Ishikawa (cell line): ENCODE measurements at regions not wholly inside any gene's neighbourhood (a gene's known extent, or its start where the extent isn't known, plus 50 kb on each side); places are given as distances from the start of the nearest gene placed in this dataset.

Experiments
- CEBPB ChIP-seq: IDR thresholded peaks from 2 replicates; pipeline ENCODE4 v1.6.1; 2012
- CREB1 ChIP-seq: IDR thresholded peaks from 2 replicates; pipeline ENCODE4 v1.6.1; 2012; ENCODE audit warnings: low read depth
- EGR1 ChIP-seq: IDR thresholded peaks from 2 replicates; pipeline ENCODE4 v1.6.1; 2012
- EP300 ChIP-seq: IDR thresholded peaks from 2 replicates; pipeline ENCODE4 v1.6.1; 2012; ENCODE audit warnings: borderline replicate concordance
- FOXM1 ChIP-seq: IDR thresholded peaks from 2 replicates; pipeline ENCODE4 v1.6.1; 2012; ENCODE audit warnings: low read depth, borderline replicate concordance
- NFIC ChIP-seq: IDR thresholded peaks from 2 replicates; pipeline ENCODE4 v1.6.1; 2012
- RAD21 ChIP-seq: IDR thresholded peaks from 2 replicates; pipeline ENCODE4 v1.6.1; 2012; ENCODE audit warnings: low read depth
- TAF1 ChIP-seq: IDR thresholded peaks from 2 replicates; pipeline ENCODE4 v1.6.1; 2012; ENCODE audit warnings: low read depth, mild to moderate bottlenecking
- TCF12 ChIP-seq: IDR thresholded peaks from 2 replicates; pipeline ENCODE4 v1.6.1; 2012; ENCODE audit warnings: low read depth
- TEAD4 ChIP-seq: IDR thresholded peaks from 2 replicates; pipeline ENCODE4 v1.6.1; 2012
- YY1 ChIP-seq: IDR thresholded peaks from 2 replicates; pipeline ENCODE4 v1.6.1; 2012; ENCODE audit warnings: low read depth
- ZBTB7A ChIP-seq: IDR thresholded peaks from 2 replicates; pipeline ENCODE4 v1.6.1; 2012; ENCODE audit warnings: low read depth
- TF ChIP-seq, protein P1 (sequence below): IDR thresholded peaks from 2 replicates; pipeline ENCODE4 v1.6.1; 2012; ENCODE audit warnings: low read depth, mild to moderate bottlenecking
- TF ChIP-seq, protein P2 (sequence below): IDR thresholded peaks from 2 replicates; pipeline ENCODE4 v1.6.1; 2012
- TF ChIP-seq, protein P3 (sequence below): IDR thresholded peaks from 2 replicates; pipeline ENCODE4 v1.6.1; 2012

DNA sequence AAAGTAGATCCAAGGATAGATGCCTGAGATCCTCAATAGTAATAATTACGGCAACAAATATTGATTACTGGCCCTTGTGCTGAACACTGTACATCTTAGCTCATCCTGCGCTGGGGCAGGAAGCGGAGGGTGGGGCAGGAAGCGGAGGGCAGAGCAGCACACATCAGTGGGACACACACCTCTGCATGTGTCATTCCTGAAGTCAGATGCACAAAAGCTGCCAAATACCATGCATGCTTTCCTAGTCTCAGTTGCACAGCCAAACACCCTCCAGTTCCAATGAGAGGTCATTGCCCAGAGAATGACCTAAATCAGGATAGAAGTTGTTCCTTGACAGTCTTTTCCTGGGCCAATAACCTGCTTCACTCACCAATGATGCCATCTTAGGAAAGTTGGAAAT is 74.4 kb upstream of the FOXC1 start:
- no peak for TF ChIP-seq RAD21
- peak; percentile 30; the same call in 1 of the 2 replicates for TF ChIP-seq TEAD4

DNA sequence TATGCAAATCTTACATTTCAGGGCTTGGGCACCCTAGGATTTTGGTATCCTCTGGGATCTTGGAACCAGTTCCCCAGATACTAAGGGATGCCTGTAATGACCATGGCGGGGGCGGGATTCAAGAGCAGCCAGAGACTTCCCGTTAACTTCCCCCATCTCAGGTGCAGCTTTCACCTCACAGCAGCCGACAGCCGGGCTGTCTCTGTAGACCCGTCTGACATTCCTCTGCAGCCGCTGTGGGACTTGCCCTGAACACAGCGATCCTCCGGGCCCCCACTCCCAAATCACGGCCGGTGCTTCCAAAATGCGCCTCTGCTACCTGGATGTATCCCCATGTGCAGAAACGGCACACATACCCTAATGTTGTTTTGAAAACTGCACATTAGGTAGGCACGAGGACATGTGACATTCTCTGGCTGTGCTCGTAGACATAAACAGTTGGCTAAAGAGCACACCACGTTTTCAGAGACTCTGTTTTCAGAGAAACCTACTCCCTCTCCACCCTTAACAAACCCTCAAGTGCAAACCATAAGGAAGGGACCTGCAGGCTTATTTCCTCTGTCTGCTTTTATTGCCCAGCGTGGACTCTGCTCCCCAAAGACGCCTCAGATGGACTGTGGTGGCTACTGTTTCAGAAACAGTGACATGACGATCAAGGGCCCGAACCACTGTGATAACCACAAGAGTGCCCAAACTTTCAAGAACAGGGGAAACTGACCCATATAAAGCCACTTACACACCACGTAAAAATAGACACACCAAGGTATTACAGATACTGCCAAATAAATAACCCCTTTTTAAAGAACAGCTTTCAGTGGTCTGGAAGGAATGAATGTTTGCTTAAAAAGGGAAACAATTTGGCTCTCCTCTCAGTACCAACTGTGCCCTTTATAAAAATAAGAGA is 72.9 kb upstream of the FOXC1 start:
- no peak for TF ChIP-seq CEBPB
- TF ChIP-seq, protein P1, sequence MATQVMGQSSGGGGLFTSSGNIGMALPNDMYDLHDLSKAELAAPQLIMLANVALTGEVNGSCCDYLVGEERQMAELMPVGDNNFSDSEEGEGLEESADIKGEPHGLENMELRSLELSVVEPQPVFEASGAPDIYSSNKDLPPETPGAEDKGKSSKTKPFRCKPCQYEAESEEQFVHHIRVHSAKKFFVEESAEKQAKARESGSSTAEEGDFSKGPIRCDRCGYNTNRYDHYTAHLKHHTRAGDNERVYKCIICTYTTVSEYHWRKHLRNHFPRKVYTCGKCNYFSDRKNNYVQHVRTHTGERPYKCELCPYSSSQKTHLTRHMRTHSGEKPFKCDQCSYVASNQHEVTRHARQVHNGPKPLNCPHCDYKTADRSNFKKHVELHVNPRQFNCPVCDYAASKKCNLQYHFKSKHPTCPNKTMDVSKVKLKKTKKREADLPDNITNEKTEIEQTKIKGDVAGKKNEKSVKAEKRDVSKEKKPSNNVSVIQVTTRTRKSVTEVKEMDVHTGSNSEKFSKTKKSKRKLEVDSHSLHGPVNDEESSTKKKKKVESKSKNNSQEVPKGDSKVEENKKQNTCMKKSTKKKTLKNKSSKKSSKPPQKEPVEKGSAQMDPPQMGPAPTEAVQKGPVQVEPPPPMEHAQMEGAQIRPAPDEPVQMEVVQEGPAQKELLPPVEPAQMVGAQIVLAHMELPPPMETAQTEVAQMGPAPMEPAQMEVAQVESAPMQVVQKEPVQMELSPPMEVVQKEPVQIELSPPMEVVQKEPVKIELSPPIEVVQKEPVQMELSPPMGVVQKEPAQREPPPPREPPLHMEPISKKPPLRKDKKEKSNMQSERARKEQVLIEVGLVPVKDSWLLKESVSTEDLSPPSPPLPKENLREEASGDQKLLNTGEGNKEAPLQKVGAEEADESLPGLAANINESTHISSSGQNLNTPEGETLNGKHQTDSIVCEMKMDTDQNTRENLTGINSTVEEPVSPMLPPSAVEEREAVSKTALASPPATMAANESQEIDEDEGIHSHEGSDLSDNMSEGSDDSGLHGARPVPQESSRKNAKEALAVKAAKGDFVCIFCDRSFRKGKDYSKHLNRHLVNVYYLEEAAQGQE, result no peak
- TF ChIP-seq EP300, result no peak
- no peak for TF ChIP-seq TAF1
- TF ChIP-seq FOXM1, result no peak
- TF ChIP-seq TEAD4, result no peak
- no peak for TF ChIP-seq NFIC
- no peak for TF ChIP-seq ZBTB7A
- TF ChIP-seq, protein P2, sequence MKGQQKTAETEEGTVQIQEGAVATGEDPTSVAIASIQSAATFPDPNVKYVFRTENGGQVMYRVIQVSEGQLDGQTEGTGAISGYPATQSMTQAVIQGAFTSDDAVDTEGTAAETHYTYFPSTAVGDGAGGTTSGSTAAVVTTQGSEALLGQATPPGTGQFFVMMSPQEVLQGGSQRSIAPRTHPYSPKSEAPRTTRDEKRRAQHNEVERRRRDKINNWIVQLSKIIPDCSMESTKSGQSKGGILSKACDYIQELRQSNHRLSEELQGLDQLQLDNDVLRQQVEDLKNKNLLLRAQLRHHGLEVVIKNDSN, result no peak
- TF ChIP-seq YY1, result no peak
- TF ChIP-seq, protein P3, sequence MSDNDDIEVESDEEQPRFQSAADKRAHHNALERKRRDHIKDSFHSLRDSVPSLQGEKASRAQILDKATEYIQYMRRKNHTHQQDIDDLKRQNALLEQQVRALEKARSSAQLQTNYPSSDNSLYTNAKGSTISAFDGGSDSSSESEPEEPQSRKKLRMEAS, result no peak
- no peak for TF ChIP-seq EGR1
- TF ChIP-seq RAD21, result no peak
- no peak for TF ChIP-seq CREB1

DNA sequence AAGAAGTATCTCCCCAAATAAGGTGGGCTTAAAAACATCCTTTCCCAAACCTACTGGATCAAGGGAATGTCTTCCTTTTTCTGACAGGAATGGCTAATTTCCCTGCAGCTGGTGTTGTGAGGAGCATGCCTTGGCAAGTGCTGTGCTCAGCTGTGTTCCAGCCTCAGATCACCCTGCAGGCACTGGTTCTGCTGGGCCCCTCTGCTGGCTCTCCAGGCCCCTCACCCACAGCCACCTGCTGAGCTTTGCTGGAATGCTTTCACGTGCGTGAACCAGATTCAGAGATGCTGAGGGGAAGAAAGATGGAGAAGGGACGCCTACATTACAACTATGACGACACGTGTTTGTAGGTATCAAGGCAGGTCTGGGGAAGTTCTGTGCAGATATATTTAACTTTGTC is 71.3 kb upstream of the FOXC1 start:
- no peak for TF ChIP-seq TCF12
- no peak for TF ChIP-seq YY1
- no peak for TF ChIP-seq NFIC
- TF ChIP-seq, protein P2, result no peak
- TF ChIP-seq CEBPB, result no peak
- TF ChIP-seq TEAD4, result no peak
- no peak for TF ChIP-seq RAD21
- TF ChIP-seq EGR1, result no peak
- TF ChIP-seq FOXM1, result no peak
- TF ChIP-seq CREB1, result no peak
- no peak for TF ChIP-seq TAF1
- TF ChIP-seq ZBTB7A, result no peak
- TF ChIP-seq, protein P3, result no peak
- TF ChIP-seq, protein P1, result no peak
- no peak for TF ChIP-seq EP300

DNA sequence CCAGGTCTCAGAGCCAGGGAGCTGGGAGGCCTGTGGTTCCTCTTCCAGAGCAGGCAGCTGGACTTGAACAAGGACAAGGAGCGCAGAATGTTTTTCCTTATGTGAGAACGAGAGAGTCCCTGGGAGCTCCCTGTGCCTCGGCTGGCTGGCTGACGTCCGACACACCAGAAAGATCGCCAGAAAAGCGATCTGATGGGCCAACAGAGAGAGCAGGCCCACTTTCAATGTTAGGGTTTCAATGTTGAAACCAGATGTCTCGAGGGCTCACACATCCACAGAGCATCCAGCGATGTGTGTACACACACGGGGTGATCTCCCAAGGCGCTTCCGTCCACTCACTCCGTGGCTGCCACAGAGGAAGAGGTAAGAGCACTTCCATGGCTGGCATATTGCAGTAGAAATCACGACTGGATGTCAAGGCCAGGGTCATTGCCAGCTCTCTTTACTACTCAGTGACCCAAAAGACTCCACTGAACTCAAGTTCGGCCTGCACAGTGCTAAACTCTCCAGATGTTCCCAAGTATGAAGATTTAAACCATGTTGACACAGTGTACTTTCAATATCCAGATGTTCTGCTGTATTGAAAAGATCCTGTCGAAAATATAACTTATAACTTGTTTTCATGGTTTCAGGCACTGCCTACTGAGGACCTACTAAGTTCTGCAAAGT is 70.8 kb upstream of the FOXC1 start:
- TF ChIP-seq, protein P1, result no peak
- TF ChIP-seq YY1 (no peak), EGR1 (no peak), CREB1 (no peak), RAD21 (no peak), TCF12 (no peak), FOXM1 (no peak), TAF1 (no peak), NFIC (no peak), ZBTB7A (no peak), CEBPB (no peak)
- TF ChIP-seq, protein P2, result no peak
- TF ChIP-seq, protein P3, result no peak
